ENCODE measurements at regions not wholly inside any gene's neighbourhood (a gene's known extent, or its start where the extent isn't known, plus 50 kb on each side); places are given as distances from the start of the nearest gene placed in this dataset.

DNA sequence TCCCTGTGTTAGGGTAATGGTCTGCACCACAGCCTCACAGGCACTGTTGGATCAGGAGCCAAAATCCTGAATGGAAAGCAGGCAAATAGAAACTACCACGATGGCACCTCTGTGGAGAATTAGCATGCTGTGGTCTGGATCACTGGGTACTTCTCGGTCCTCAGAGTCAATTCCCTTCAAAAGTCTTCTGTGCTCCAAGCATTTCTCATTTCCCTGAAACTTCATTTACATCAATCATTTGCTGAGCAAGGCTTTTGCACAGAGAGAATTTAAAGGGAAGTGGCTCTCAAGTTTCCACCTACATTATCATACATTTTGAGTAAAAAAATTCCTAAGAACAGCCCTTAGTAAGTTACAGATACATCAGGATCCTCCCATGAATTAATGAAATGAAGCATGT, 293.9 kb upstream of the NPSR1 start:
- no peak for DNase-seq (ENCODE audit: insufficient read length)
- TF ChIP-seq TAF1 (IDR thresholded peaks at IDR 0.05; ENCODE audit: borderline replicate concordance, low read depth, low read length) (no peak), POLR2AphosphoS5 (IDR thresholded peaks at IDR 0.05; ENCODE audit: low read depth, low read length) (no peak), POLR2A (IDR thresholded peaks at IDR 0.05; ENCODE audit: low read depth, low read length) (no peak)
- FAIRE-seq = no peak

DNA sequence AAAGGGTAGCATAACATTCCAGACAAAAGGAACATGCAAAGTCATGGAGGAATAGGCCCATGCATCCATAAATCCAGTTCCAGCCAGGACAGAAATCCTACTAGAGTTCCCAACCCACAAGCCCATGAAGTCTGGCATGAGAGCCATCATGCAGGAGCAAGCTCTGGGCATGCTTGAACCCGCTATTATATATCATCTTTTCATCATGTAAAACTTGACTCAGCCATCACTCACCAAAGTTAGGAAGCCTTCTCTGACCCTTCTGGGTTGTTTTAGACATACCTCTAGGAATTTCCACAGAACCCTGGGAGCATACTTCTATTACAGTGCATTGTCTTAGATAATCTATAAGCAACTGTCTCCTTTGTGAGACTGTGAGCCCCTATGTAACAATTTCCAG, 293.0 kb upstream of the NPSR1 start:
- no peak for DNase-seq (ENCODE audit: insufficient read length)
- FAIRE-seq = no peak
- TF ChIP-seq POLR2A (IDR thresholded peaks at IDR 0.05; ENCODE audit: low read depth, low read length) = no peak
- no peak for TF ChIP-seq POLR2AphosphoS5 (IDR thresholded peaks at IDR 0.05; ENCODE audit: low read depth, low read length)
- no peak for TF ChIP-seq TAF1 (IDR thresholded peaks at IDR 0.05; ENCODE audit: borderline replicate concordance, low read depth, low read length)

DNA sequence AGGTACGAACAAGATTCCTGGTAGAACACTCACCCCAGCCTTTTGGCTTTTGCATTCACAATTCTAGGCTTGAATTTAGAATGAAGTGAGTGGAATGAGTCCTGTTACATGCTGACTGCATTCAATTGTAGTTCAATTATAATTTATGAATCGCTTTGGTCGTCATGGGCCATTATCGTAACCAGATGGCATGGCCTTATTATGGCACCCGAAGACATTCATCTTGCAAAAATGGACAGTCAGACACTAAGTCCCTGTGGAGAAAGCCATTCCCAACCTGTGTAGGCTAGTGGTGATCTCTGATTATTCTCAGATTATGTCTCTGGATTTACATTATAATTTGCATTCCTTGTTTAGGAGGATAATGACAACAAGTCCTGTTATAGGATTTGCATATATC, 292.4 kb upstream of the NPSR1 start:
- DNase-seq (ENCODE audit: insufficient read length) (no peak), FAIRE-seq (no peak)
- TF ChIP-seq TAF1 (IDR thresholded peaks at IDR 0.05; ENCODE audit: borderline replicate concordance, low read depth, low read length) (no peak), POLR2A (IDR thresholded peaks at IDR 0.05; ENCODE audit: low read depth, low read length) (no peak), POLR2AphosphoS5 (IDR thresholded peaks at IDR 0.05; ENCODE audit: low read depth, low read length) (no peak)

DNA sequence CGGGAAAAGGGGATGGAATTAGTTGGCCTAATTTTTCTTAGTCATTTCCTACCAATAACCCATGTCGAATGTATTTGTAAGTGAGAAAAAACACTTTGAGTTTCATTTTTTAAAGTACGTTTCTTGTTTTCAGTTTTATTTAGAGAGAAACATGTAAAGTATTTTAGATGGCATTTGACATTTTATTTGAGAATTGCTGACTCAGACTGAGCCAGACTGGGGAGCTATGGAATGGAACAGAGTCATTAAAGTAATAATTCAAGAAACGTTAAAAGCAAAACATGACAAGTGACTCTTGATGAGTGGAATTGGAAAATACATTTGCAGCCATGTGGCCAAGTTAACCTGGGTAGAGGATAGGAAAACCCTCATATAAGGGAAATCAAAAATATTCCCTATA, 286.1 kb upstream of the NPSR1 start:
- DNase-seq (ENCODE audit: insufficient read length) (no peak), FAIRE-seq (no peak)
- TF ChIP-seq POLR2A (IDR thresholded peaks at IDR 0.05; ENCODE audit: low read depth, low read length) (no peak), POLR2AphosphoS5 (IDR thresholded peaks at IDR 0.05; ENCODE audit: low read depth, low read length) (no peak), TAF1 (IDR thresholded peaks at IDR 0.05; ENCODE audit: borderline replicate concordance, low read depth, low read length) (no peak)

DNA sequence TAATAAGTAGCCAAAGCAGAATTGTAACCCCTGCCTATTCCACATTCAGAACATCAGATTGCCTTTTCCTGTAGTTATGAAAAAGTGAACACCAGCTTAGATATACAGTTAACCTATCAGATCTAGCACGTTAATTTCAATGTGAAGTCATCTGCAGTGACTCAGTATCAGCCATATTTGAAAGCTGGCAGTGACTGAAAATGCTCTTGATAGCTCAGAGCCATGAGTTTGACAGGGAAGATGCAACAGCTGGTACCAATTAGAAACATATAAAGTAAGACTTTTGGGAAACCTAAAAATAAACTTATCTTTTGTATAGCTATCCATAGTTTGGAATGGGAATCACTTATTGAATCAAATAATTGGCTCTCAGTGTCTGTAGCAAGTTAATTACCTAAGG, 284.1 kb upstream of the NPSR1 start:
- DNase-seq (ENCODE audit: insufficient read length) = no peak
- no peak for FAIRE-seq
- TF ChIP-seq POLR2AphosphoS5 (IDR thresholded peaks at IDR 0.05; ENCODE audit: low read depth, low read length) = no peak
- TF ChIP-seq TAF1 (IDR thresholded peaks at IDR 0.05; ENCODE audit: borderline replicate concordance, low read depth, low read length) = no peak
- no peak for TF ChIP-seq POLR2A (IDR thresholded peaks at IDR 0.05; ENCODE audit: low read depth, low read length)

DNA sequence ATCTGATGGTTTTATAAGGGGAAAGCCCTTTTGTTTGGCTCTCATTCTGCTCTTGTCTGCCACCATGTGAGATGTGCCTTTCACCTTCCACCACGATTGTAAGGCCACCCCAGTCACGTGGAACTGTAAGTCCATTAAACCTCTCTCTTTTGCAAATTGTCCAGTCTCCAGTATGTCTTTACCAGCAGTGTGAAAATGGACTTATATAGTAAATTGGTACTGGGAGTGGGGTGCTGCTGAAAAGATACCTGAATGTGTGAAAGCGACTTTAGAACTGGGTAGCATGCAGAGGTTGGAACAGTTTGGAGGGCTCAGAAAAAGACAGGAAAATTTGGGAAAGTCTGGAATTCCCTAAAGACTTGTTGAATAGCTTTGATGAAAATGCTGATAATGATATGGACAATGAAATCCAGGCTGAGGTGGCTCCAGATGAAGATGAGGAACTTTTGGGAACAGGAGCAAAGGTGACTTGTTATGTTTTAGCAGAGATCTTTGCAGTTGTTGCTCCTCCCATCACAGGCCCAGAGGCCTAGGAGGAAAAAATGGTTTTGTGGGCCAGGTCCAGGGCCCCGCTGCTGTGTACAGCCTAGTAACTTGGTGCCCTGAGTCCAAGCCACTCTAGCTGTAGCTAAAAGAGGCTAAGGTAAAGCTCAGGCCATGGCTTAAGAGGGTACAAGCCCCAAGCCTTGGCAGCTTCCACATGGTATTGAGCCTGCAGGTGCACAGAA, 275.7 kb upstream of the NPSR1 start:
- FAIRE-seq (no peak), DNase-seq (ENCODE audit: insufficient read length) (no peak)
- no peak for TF ChIP-seq TAF1 (IDR thresholded peaks at IDR 0.05; ENCODE audit: borderline replicate concordance, low read depth, low read length)
- no peak for TF ChIP-seq POLR2AphosphoS5 (IDR thresholded peaks at IDR 0.05; ENCODE audit: low read depth, low read length)
- no peak for TF ChIP-seq POLR2A (IDR thresholded peaks at IDR 0.05; ENCODE audit: low read depth, low read length)

DNA sequence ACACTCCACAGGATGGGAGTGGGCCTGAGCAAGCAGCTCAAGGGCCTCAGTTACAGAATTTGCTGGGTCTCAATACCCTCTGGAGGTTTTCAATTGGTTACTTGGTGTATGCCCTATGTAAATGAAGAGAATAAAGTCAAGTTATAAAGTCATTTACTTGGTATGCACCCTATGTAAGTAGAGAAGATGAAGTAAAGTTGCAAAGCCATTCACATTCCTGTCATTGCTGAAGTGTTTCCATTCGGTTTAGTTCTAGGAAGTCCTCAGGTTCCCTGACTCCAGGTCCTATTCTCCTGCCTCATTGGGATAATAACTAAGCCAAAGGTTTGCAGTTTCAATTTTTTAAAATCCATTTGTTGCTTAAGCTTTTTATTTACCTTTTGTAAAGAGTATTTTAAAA, 272.6 kb upstream of the NPSR1 start:
- no peak for FAIRE-seq
- TF ChIP-seq POLR2AphosphoS5 (IDR thresholded peaks at IDR 0.05; ENCODE audit: low read depth, low read length) (no peak), TAF1 (IDR thresholded peaks at IDR 0.05; ENCODE audit: borderline replicate concordance, low read depth, low read length) (no peak), POLR2A (IDR thresholded peaks at IDR 0.05; ENCODE audit: low read depth, low read length) (no peak)

DNA sequence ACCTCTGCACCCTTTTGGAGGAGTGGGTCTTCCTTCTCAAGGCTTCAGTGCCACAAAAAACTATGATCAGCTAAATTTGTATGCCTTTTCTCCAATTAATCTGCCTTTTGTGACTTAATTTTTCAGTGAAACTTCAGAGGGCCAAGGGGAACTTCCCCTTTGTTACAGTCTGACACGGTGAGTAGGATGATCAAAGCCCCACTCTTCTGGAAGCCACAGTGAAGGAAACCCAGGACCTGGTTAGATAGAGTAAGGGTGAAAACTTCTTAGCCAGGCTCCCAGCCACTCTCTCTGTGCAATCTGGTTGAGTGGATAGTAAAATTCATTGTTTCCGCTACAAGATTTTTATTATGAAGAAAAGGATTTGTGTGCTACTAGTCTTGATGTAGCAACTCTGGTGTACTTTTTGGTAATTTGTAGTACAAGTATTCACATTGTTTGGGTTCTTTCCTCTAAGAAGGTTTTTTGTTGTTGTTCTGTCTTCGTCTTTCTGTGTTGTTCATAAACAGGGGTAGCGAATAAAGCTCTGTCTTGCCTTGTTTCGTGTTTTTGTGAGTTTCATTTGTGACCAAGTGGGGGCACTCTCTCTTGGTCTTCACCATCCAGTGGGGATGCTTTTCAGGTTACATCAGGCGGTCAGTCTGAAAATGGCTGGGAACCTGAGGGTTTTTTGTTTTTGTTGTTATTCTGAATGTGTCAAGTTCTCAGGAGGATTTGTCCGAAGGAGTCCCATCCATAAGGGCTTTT, 268.5 kb upstream of the NPSR1 start:
- FAIRE-seq (no peak), DNase-seq (ENCODE audit: insufficient read length) (no peak)
- no peak for TF ChIP-seq TAF1 (IDR thresholded peaks at IDR 0.05; ENCODE audit: borderline replicate concordance, low read depth, low read length)
- no peak for TF ChIP-seq POLR2A (IDR thresholded peaks at IDR 0.05; ENCODE audit: low read depth, low read length)
- no peak for TF ChIP-seq POLR2AphosphoS5 (IDR thresholded peaks at IDR 0.05; ENCODE audit: low read depth, low read length)

More for the DNA sequence above, 272.6 kb upstream of the NPSR1 start:
- DNase-seq (ENCODE audit: insufficient read length) = no peak

DNA sequence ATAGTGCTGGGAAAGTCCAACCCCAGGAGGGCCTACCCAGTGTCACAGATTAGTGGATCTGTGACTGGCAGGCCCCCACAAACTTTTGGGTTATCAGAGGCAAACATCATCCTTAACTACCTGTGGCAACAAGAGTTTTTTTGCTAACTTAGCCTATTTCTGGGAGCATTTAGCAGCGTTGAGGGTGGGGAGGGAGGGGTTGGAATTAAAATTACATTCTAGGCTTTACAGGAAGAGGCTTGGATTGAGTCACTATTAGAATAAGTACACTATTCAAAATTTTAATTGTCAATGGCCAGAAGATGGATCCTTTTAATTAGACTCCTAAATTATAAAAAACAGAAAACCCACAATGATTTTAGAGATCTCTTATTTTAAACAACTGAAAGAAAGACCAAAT, 267.9 kb upstream of the NPSR1 start:
- FAIRE-seq (no peak), DNase-seq (ENCODE audit: insufficient read length) (no peak)
- TF ChIP-seq TAF1 (IDR thresholded peaks at IDR 0.05; ENCODE audit: borderline replicate concordance, low read depth, low read length) = no peak
- no peak for TF ChIP-seq POLR2AphosphoS5 (IDR thresholded peaks at IDR 0.05; ENCODE audit: low read depth, low read length)
- TF ChIP-seq POLR2A (IDR thresholded peaks at IDR 0.05; ENCODE audit: low read depth, low read length) = no peak

DNA sequence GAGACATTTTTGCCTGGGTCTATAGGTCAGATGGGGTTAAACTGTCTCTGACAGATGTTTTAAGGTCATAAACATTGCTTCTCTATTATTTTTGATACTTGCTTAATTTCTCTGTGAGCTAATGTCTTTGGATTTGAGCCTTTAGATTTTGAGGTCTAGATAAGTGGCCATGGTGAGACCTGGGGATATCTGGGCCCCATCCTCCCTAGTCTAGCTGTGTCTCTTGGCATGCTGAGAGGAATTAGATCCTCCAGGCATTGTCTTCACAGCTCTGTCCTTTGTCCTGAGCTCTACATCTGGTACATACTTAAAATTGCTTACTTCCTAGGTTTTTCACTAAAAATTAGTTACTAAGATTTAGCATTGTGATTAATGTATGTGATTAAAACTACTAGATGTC, 265.0 kb upstream of the NPSR1 start:
- no peak for FAIRE-seq
- DNase-seq (ENCODE audit: insufficient read length) = no peak
- TF ChIP-seq TAF1 (IDR thresholded peaks at IDR 0.05; ENCODE audit: borderline replicate concordance, low read depth, low read length) (no peak), POLR2AphosphoS5 (IDR thresholded peaks at IDR 0.05; ENCODE audit: low read depth, low read length) (no peak), POLR2A (IDR thresholded peaks at IDR 0.05; ENCODE audit: low read depth, low read length) (no peak)

DNA sequence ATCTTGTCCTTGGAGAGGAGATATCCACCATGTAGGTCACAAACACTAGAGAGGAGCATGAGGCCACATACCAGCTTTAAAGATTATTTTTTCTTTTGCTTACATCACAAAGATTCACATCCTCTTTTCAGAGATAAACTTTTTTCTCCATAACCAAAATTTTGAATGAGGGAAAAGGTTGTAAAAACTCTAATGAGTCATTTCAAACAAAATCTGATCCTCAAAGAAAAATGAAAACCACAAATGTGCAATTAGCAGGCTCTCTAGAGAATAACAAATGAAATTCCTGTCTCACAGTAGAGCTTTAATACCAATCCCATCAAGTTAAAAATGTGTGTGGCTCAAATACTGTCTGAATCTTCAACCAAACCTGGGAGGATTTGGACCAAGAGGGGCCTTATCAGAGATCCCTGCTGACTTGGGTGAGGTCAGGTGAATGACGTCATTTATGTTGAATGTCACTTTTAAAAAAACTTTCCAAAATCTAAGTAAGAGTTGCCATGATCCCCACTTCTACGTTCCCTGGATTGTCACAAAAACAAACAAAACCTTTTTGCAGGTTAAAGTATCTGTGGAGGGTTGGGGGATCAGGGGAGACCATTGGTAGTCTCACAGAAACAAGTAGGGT, 261.5 kb upstream of the NPSR1 start:
- FAIRE-seq = no peak
- TF ChIP-seq POLR2AphosphoS5 (IDR thresholded peaks at IDR 0.05; ENCODE audit: low read depth, low read length) (no peak), TAF1 (IDR thresholded peaks at IDR 0.05; ENCODE audit: borderline replicate concordance, low read depth, low read length) (no peak), POLR2A (IDR thresholded peaks at IDR 0.05; ENCODE audit: low read depth, low read length) (no peak)

More for the DNA sequence above, 261.5 kb upstream of the NPSR1 start:
- no peak for DNase-seq (ENCODE audit: insufficient read length)

Measured in GM12892 (cell line).